ENCODE measurements at regions not wholly inside any gene's neighbourhood (a gene's known extent, or its start where the extent isn't known, plus 50 kb on each side); places are given as distances from the start of the nearest gene placed in this dataset.

DNA sequence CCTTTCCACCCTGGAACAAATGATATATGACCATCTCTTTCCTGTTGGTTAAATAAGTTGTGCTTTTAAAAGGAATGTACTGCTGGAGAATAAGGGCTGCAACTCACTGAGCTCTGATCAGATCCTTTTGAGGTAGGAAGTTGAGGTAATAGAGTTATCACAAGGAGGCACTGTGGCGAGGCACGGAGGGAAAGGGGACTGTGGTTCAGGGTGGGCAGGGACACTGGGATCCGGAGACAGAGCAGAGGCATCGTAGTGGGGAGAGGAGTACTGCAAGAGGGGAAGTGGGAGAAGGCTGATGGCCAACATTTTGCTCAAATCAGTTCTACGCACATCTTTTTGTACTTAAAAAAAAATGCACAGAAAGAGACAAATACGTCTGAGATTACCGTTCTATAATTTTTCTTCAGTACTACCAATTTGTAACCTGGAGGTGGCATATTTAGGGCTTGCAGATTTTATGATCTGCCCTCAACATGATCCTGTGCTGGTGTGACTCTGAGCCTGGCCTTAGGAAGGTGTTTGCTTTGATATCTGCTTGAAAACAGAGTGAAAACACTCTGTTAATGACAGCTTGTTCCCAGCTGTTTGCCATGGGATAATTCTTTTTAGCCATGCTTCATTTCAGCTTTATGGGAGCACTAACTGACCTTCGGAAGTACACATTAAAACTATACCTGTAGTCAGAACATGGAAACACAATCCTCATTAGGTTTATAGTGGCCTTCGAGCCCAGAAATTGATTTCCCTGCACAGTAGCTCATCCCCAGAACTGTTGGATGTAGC lies 168.1 kb downstream of the KCNE4 start:
- TF ChIP-seq, protein P1, sequence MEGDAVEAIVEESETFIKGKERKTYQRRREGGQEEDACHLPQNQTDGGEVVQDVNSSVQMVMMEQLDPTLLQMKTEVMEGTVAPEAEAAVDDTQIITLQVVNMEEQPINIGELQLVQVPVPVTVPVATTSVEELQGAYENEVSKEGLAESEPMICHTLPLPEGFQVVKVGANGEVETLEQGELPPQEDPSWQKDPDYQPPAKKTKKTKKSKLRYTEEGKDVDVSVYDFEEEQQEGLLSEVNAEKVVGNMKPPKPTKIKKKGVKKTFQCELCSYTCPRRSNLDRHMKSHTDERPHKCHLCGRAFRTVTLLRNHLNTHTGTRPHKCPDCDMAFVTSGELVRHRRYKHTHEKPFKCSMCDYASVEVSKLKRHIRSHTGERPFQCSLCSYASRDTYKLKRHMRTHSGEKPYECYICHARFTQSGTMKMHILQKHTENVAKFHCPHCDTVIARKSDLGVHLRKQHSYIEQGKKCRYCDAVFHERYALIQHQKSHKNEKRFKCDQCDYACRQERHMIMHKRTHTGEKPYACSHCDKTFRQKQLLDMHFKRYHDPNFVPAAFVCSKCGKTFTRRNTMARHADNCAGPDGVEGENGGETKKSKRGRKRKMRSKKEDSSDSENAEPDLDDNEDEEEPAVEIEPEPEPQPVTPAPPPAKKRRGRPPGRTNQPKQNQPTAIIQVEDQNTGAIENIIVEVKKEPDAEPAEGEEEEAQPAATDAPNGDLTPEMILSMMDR (IDR thresholded peaks at IDR 0.05): no peak
- no peak for TF ChIP-seq MXD4 (CRISPR knock-in tag; IDR thresholded peaks at IDR 0.05; ENCODE audit: borderline replicate concordance)
- TF ChIP-seq, protein P2, sequence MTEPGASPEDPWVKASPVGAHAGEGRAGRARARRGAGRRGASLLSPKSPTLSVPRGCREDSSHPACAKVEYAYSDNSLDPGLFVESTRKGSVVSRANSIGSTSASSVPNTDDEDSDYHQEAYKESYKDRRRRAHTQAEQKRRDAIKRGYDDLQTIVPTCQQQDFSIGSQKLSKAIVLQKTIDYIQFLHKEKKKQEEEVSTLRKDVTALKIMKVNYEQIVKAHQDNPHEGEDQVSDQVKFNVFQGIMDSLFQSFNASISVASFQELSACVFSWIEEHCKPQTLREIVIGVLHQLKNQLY (CRISPR knock-in tag; IDR thresholded peaks at IDR 0.05): no peak
